ENCODE measurements at regions not wholly inside any gene's neighbourhood (a gene's known extent, or its start where the extent isn't known, plus 50 kb on each side); places are given as distances from the start of the nearest gene placed in this dataset.

DNA sequence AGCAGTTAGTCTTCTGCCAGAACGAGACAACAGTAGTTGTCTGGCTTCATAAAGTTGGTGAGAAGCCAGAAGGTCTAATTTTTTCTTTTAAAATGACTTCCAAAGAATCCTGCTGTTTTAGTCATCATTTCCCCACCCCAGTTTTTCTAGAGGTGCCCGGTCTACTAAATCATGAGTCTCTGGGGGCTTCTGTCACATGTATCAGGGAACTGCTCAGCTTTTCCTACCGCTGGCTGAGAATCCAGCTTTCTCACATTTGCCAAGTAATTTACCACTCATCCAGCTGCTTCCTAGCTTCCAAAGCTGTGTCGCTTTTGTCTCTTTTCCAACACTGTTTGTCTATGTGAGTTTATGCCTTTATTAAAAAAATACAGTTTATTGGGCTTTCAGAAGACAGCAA is 183.3 kb downstream of the NSUN3 start:
- Mint-ChIP-seq H3K27ac (no peak overlapping the region), H3K4me3 (no peak overlapping the region), H3K9me3 (no peaks in the 10 kb centered on the region), H3K36me3 (ENCODE audit: low read depth) (no peaks in the 10 kb centered on the region), H3K27me3 (peaks cover 12% of the 10 kb centered on the region), H3K4me1 (no peaks in the 10 kb centered on the region)
- no peak for DNase-seq
- no peak for ATAC-seq

DNA sequence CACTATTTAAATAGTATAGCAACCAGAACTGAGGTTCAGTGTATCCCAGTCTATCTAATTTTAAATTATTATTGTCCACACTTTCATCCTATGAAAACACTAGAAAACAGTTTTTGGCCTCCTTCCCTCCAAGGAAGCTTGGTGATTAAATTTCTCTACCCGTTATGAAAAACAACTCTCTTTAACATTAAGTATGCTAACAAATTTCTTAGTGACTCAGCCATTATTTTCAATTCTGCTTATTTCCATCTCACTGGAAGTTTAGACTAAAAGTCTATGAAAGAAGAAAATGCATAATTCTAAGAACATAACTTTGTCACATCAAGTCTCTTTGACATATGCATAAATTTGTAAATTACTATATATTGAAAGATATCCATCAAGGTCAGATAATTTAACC is 185.2 kb downstream of the NSUN3 start:
- DNase-seq (no peak), ATAC-seq (no peak)
- no peaks in the 10 kb centered on the region for H3K9me3 Mint-ChIP-seq
- H3K27ac Mint-ChIP-seq = no peak overlapping the region
- no peaks in the 10 kb centered on the region for H3K36me3 Mint-ChIP-seq (ENCODE audit: low read depth)
- H3K27me3 Mint-ChIP-seq = peaks cover 12% of the 10 kb centered on the region
- no peaks in the 10 kb centered on the region for H3K4me1 Mint-ChIP-seq
- no peak overlapping the region for H3K4me3 Mint-ChIP-seq

DNA sequence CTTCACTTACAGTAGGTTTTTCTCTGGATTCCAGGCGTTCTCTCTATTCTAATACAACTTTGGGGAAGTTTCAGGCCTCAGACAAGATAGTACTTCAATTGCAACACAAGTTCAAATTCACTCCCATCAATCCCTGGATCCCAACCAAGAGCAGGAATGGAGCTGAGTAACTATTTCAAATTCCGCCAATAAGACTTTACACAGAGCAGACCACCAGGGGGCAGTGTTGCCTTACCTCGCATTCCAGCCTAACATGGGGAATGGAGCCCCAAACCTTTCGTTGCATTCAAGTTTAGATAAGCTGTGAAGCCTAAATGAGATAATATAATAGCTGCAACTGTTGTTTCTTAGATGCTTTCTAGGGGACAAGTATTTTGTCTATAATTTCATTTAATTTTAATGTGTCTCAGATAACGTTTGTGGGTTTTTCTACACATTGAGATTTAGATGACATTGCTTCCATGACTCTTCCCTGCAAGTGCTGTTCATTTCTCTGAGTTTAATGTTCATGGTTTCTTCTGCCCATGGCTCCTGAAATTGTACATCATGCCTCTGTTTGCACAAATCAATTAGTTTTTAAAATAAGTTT is 186.7 kb downstream of the NSUN3 start:
- ATAC-seq = peak; percentile 54
- Mint-ChIP-seq H3K4me3 (no peak overlapping the region), H3K4me1 (no peaks in the 10 kb centered on the region), H3K27me3 (peaks cover 12% of the 10 kb centered on the region), H3K36me3 (ENCODE audit: low read depth) (no peaks in the 10 kb centered on the region), H3K27ac (no peak overlapping the region), H3K9me3 (no peaks in the 10 kb centered on the region)
- peak; percentile 72 for DNase-seq

DNA sequence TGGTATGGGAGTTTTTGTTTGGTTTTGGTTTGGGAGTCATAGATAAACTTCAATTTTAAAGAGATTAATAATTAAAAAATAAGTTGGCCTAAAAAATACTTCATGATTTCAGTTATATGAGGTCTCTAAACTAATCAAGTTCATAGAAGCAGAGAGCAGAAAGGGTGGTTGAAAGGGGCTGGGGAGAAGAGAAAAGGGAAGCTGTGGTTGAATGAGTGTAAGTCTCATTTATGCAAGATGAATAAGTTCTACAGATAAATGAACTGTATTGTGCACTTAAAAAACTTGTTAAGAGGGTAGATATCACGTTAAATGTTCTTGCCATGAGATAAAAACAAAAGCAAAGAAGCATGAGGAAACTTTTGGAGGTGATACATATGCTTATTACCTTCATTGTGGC is 188.7 kb downstream of the NSUN3 start:
- H3K4me3 Mint-ChIP-seq = no peak overlapping the region
- no peaks in the 10 kb centered on the region for H3K9me3 Mint-ChIP-seq
- DNase-seq (no peak), ATAC-seq (no peak)
- peaks cover 14% of the 10 kb centered on the region for H3K27me3 Mint-ChIP-seq
- H3K27ac Mint-ChIP-seq = no peak overlapping the region
- H3K36me3 Mint-ChIP-seq (ENCODE audit: low read depth) = no peaks in the 10 kb centered on the region
- H3K4me1 Mint-ChIP-seq = no peaks in the 10 kb centered on the region

DNA sequence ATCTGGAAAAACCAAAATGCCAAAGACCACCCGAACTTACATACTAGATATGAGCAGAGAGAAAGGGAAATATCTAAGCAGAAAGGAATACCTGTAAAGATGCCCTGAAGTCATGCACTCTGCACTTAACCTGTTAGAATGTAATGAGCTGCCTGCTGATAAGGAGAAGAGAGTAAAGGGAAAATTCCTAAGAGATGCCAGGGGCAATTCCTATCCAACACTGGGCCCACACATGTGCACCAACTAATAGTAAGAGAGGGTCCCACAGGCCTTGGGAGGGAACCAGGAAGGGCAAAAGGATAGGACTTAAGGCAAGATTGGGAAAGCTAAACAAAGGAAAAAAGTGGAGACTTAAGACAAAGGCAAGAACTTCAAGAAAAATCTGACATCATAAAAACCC is 189.5 kb downstream of the NSUN3 start:
- Mint-ChIP-seq H3K4me1 (no peaks in the 10 kb centered on the region), H3K36me3 (ENCODE audit: low read depth) (no peaks in the 10 kb centered on the region), H3K27ac (no peak overlapping the region), H3K4me3 (no peak overlapping the region), H3K9me3 (no peaks in the 10 kb centered on the region), H3K27me3 (peaks cover 14% of the 10 kb centered on the region)
- ATAC-seq (no peak), DNase-seq (no peak)

DNA sequence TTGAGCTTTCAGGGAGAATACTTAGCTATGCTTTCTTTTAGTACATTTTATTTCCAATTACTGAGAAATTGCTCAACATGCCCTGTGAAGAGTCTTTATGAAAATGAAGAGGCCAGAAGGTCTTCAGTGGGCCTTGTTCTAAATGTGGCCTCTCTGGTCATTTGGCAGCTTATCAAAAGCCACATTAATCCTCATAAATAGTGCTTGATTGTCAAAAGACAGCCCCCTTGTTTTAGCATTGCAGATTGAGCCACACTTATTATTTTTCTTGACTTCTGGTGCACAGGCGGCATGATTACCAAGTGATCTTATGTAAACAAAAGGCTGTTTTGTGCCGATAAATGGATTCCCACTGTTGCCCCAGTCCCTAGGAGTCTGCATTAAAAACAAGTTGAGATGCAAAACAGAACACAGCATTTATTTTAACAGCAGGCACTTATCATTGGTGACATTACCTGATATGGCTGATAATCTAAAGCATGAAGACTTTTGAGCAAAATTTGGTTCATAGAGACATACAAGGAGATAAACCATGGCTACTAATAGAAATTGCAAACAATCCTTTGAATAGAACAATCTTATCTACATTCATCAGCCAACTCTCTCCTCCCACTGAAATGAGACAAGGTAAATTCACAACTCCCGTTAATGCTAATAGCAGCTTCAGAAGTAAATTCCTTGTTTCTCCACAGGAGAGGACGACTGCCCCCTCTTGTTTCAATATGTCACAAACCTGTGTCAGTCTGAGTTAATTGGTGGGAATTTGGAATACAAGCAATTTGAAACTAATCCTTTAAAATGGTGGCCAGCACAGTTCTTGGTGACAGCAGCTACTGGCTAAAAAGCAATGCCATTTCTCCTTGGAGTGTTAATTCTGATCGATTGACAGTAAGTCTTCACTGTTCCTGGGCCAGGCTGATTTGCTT is 194.3 kb downstream of the NSUN3 start:
- ATAC-seq (no peak), DNase-seq (no peak)
- Mint-ChIP-seq H3K36me3 (ENCODE audit: low read depth) (no peaks in the 10 kb centered on the region), H3K9me3 (no peaks in the 10 kb centered on the region), H3K27ac (no peak overlapping the region), H3K27me3 (peaks cover 2% of the 10 kb centered on the region), H3K4me3 (no peak overlapping the region), H3K4me1 (no peaks in the 10 kb centered on the region)

DNA sequence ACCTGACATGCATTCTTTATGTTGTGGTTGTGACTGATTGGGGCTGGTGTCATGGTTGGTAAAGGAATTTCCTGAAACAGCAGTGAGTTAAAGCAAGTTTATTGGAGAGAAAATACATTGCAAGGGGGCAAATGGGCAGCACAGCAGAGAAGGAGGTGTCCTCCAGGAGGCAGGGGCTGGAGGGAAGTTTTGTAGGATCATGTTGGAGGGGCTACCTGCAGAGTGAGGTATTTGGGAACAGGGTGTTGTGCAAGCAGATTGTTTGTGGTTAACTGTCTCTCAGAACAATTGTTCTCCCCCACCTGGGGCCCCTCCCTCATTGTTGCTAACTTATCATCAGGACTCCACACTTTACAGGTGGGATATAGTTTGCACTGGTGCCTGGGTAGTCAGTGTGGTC is 196.0 kb downstream of the NSUN3 start:
- Mint-ChIP-seq H3K27ac (no peak overlapping the region), H3K27me3 (peaks cover 2% of the 10 kb centered on the region), H3K4me1 (no peaks in the 10 kb centered on the region), H3K4me3 (no peak overlapping the region), H3K36me3 (ENCODE audit: low read depth) (no peaks in the 10 kb centered on the region), H3K9me3 (no peaks in the 10 kb centered on the region)
- DNase-seq (no peak), ATAC-seq (no peak)

DNA sequence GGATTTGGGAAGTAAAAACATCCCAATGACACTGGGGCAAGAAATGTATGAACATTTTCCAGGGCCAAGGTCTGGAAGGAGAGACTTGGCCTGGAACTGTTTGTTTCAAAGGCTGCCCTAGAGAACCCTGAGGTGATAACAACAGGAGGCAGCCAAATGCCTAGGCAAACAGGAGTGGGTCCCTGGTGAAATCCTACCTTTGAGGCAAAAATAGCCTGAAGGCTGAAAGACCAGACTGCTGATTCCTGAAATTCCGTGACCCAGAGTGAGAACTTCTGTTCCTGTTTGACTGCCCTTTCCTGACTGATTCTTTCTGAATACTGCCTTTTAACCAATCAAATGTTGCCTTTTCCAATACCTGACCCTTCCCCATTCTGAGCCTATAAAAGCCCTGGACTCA is 196.4 kb downstream of the NSUN3 start:
- Mint-ChIP-seq H3K9me3 (no peaks in the 10 kb centered on the region), H3K27me3 (peaks cover 2% of the 10 kb centered on the region), H3K4me3 (no peak overlapping the region), H3K27ac (no peak overlapping the region), H3K4me1 (no peaks in the 10 kb centered on the region), H3K36me3 (ENCODE audit: low read depth) (no peaks in the 10 kb centered on the region)
- DNase-seq (no peak), ATAC-seq (no peak)

DNA sequence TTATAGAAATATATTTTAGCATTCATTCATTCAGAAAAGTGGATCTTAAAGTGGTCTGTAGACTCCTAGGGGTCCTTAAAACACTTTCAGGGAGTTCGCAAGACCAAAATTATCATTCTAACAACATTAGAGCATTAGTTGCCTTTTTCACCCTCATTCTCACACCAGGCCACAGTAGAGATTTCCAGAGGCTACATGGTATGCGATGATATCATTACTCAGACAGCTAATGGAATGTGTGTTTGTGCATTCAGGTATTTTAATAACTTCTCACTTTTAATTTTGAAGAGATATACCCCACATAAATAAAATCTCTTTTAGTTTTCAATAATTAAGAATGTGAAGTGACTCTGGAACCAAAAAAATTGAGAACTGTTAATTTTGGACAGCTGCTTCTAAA is 206.9 kb downstream of the NSUN3 start:
- no peaks in the 10 kb centered on the region for H3K36me3 Mint-ChIP-seq (ENCODE audit: low read depth)
- H3K9me3 Mint-ChIP-seq = no peaks in the 10 kb centered on the region
- ATAC-seq = no peak
- H3K4me1 Mint-ChIP-seq = no peaks in the 10 kb centered on the region
- H3K27me3 Mint-ChIP-seq = no peaks in the 10 kb centered on the region
- no peak overlapping the region for H3K27ac Mint-ChIP-seq
- no peak for DNase-seq
- H3K4me3 Mint-ChIP-seq = no peak overlapping the region

DNA sequence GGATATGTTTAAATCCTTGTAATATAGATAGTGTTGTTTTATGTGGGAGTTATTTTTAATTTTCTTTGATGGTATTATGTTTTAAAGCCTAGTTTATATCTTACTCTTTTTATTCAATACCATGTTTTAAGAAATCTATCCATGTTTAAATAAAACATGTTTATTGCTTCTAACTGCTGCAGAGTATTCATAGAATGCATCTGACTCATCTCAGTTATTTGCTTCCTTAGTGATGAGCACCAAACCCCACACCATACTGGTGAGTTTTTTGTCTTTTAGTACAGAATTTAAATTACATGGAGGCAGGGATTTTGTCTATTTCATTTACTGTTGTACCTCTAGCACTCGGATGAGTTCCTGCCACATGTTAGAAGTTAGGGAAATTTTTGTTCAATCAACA is 209.2 kb downstream of the NSUN3 start:
- Mint-ChIP-seq H3K9me3 (no peaks in the 10 kb centered on the region), H3K4me3 (no peak overlapping the region), H3K4me1 (no peaks in the 10 kb centered on the region), H3K36me3 (ENCODE audit: low read depth) (no peaks in the 10 kb centered on the region), H3K27me3 (no peaks in the 10 kb centered on the region), H3K27ac (no peak overlapping the region)
- DNase-seq (no peak), ATAC-seq (no peak)

DNA sequence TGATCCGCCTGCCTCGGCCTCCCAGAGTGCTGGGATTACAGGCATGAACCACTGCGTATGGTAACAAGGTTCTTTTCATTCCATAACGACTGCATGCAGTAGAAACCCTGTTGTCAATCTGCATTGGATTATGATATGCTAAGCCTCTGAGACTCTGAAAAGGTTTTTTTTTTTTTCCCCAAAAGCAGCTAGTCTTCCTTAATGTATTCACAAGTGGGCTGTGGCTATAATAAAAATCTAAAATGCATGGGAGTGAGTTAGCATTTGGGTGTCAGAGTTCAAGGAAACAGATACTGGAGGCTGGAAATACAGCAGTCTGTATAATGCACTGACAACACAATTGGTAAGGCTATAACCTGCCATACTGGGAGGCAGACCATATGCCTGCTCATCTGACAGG is 218.1 kb downstream of the NSUN3 start:
- Mint-ChIP-seq H3K36me3 (ENCODE audit: low read depth) (no peaks in the 10 kb centered on the region), H3K27me3 (no peaks in the 10 kb centered on the region), H3K4me3 (no peak overlapping the region), H3K27ac (no peak overlapping the region), H3K9me3 (no peaks in the 10 kb centered on the region), H3K4me1 (no peaks in the 10 kb centered on the region)
- ATAC-seq = no peak
- no peak for DNase-seq

DNA sequence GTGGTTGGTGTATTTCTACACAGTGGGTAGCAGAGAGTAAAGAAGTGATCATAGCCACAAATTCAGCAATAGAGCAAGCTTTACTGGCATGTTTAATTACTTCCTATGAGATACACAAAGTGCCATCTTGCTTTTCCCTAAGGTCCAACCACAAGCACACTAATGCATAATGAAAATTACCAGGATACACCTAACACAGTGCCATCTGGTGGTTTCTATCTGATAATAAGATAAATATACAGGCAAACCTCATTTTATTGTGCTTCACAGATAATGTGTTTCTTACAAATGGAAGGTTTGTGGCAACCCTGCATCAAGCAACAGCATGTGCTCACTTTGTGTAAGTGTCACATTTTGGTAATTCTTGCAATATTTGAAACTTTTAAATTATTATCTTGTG is 223.0 kb downstream of the NSUN3 start:
- H3K9me3 Mint-ChIP-seq = no peaks in the 10 kb centered on the region
- H3K27ac Mint-ChIP-seq = no peak overlapping the region

DNA sequence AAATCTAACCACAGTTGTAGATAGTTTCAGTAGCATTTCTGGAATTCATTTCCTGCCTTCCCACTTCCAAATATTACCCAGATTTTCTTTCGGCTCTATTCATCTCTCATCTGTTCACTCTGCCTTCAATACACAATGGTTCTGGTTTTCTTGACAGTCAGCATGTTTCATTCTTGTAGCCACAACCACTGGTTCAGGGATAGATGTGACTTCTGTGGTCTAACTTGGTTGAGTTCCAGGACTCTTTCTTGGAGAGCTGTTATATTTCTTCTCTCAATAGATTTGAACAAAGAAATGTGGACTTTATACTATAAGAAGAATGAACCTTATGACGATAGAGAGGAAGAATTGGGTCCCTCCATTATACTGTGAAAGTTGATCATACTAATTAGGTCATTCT is 228.8 kb downstream of the NSUN3 start:
- Mint-ChIP-seq H3K9me3 (no peaks in the 10 kb centered on the region), H3K36me3 (ENCODE audit: low read depth) (no peaks in the 10 kb centered on the region), H3K4me1 (no peaks in the 10 kb centered on the region), H3K27ac (no peak overlapping the region), H3K27me3 (no peaks in the 10 kb centered on the region), H3K4me3 (no peak overlapping the region)
- DNase-seq (no peak), ATAC-seq (no peak)

More for the DNA sequence above, 223.0 kb downstream of the NSUN3 start:
- no peaks in the 10 kb centered on the region for H3K36me3 Mint-ChIP-seq (ENCODE audit: low read depth)
- no peak overlapping the region for H3K4me3 Mint-ChIP-seq
- no peak for DNase-seq
- no peaks in the 10 kb centered on the region for H3K27me3 Mint-ChIP-seq
- H3K4me1 Mint-ChIP-seq = no peaks in the 10 kb centered on the region
- no peak for ATAC-seq

DNA sequence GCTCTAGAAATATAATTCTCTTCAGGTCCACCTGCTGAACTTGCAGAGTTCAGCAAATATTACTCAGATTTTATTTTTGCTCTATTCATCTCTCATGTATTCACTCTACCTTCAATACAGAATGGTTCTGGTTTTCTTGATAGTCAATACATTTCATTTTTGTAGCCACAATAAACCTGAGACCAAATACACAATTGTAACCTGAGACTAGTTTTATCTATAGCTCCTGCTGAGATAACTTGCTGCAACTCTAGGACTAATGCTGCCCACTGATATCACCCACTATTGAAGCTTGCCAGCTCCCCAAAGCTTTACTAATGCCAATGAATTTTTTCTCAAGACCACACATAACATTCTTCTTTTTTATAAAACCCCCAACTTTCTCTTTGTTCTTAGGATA is 229.3 kb downstream of the NSUN3 start:
- H3K4me3 Mint-ChIP-seq = no peak overlapping the region
- no peaks in the 10 kb centered on the region for H3K9me3 Mint-ChIP-seq
- DNase-seq (no peak), ATAC-seq (no peak)
- no peak overlapping the region for H3K27ac Mint-ChIP-seq
- no peaks in the 10 kb centered on the region for H3K4me1 Mint-ChIP-seq
- no peaks in the 10 kb centered on the region for H3K36me3 Mint-ChIP-seq (ENCODE audit: low read depth)
- no peaks in the 10 kb centered on the region for H3K27me3 Mint-ChIP-seq

DNA sequence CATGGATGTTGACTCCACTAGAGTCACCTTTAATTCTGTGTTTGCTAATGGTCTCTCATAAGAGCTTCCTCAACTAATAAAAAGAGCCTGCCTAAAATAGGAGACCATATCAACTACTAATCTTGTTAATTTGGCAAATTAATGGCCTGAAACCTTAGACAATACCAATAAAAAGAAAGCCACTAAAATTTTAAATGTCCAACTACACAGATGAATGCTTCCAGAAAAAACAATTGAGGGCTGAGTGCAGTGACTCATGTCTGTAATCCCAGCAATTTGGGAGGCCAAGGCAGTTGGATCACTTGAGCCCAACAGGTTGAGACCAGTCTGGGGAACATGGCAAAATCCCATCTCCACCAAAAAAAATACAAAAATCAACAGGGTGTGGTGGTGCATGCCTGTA is 230.9 kb downstream of the NSUN3 start:
- DNase-seq = no peak
- no peak overlapping the region for H3K27ac Mint-ChIP-seq
- no peaks in the 10 kb centered on the region for H3K27me3 Mint-ChIP-seq
- H3K4me3 Mint-ChIP-seq = no peak overlapping the region
- no peaks in the 10 kb centered on the region for H3K4me1 Mint-ChIP-seq
- H3K9me3 Mint-ChIP-seq = no peaks in the 10 kb centered on the region
- no peak for ATAC-seq
- no peaks in the 10 kb centered on the region for H3K36me3 Mint-ChIP-seq (ENCODE audit: low read depth)
